GM12878 (cell line): ENCODE measurements at regions not wholly inside any gene's neighbourhood (a gene's known extent, or its start where the extent isn't known, plus 50 kb on each side); places are given as distances from the start of the nearest gene placed in this dataset.

Experiments used
- ATAC-seq: fragments of 200-7000 bp; cut with Tn5 transposase; 3 replicates; pipeline ENCODE4 v1.9.1; 2020; ENCODE audit warnings: mild to moderate bottlenecking, moderate library complexity
- BruUV-seq: library from RNA; stranded (reverse); fragments of 400-500 nt; replicated peaks from 2 replicates; lab custom pipeline; 2021; lab: Mats Ljungman, UMichigan
- CTCF ChIA-PET: fragments of 300-600 bp; sonication (Branson Sonifier 250); formaldehyde crosslinking; extraction: SDS; loops from one replicate; lab custom pipeline; 2021; ENCODE audit warnings: inconsistent platforms; lab: Yijun Ruan, JAX
- POLR2A ChIA-PET: fragments of 350-600 bp; formaldehyde crosslinking; extraction: SDS; loops from one replicate; lab custom pipeline; 2021; ENCODE audit warnings: inconsistent platforms; lab: Charles Lee
- RAD21 ChIA-PET: fragments of 300-600 bp; sonication (Branson Sonifier 250); formaldehyde crosslinking; loops from one replicate; lab custom pipeline; 2023; ENCODE audit warnings: antibody characterized with exemption; ENCODE audit not compliant: unreplicated experiment; lab: Charles Lee
- SMC1A ChIA-PET: fragments of 300-600 bp; sonication (Branson Sonifier 250); formaldehyde crosslinking; loops from one replicate; lab custom pipeline; 2023; ENCODE audit not compliant: unreplicated experiment, uncharacterized antibody; lab: Charles Lee
- DNase-seq: peaks from one replicate; pipeline ENCODE4 v3.0.0-alpha.2; 2011; ENCODE audit warnings: low read depth, low spot score
- FAIRE-seq: peaks from 3 replicates; lab custom pipeline; 2011; peaks lifted over from hg19 to GRCh38; lab: Jason Lieb, UNC
- H2AFZ ChIP-seq: 2 replicates; pipeline ENCODE4 v1.6.0; 2011; ENCODE audit warnings: low read depth, low read length, control low read depth; ENCODE audit not compliant: control insufficient read depth
- H3K27ac ChIP-seq: 2 replicates; pipeline ENCODE4 v1.5.1; 2011; ENCODE audit warnings: control low read depth; ENCODE audit not compliant: control insufficient read depth, insufficient read depth
- H3K27me3 ChIP-seq, 2 experiments: replicated peaks in 1 of 2; 2 replicates each; pipeline versions ENCODE4 v1.6.0 to v1.6.1; 2011; ENCODE audit warnings: low read length in 1 of 2; ENCODE audit not compliant: control insufficient read depth in 2 of 2, insufficient read depth in 2 of 2
- H3K36me3 ChIP-seq, 2 experiments: 2 replicates each; pipeline ENCODE4 v1.5.1; 2011; ENCODE audit warnings: low read length in 1 of 2; ENCODE audit not compliant: control insufficient read depth in 2 of 2, insufficient read depth in 2 of 2
- H3K4me1 ChIP-seq: 2 replicates; pipeline ENCODE4 v1.6.1; 2011; ENCODE audit warnings: mild to moderate bottlenecking, low read length, moderate library complexity, mixed read lengths; ENCODE audit not compliant: control insufficient read depth, insufficient read depth
- H3K4me2 ChIP-seq: 2 replicates; pipeline ENCODE4 v1.6.0; 2011; ENCODE audit warnings: control low read depth; ENCODE audit not compliant: control insufficient read depth, insufficient read depth
- H3K4me3 ChIP-seq: fragments of 200-600 bp; sonication (generic); 2 replicates; pipeline ENCODE4 v1.5.1; 2016
- H3K79me2 ChIP-seq: 2 replicates; pipeline ENCODE4 v1.6.0; 2011; ENCODE audit warnings: low read length; ENCODE audit not compliant: control insufficient read depth, insufficient read depth
- H3K9ac ChIP-seq: 2 replicates; pipeline ENCODE4 v1.8.0; 2011; ENCODE audit warnings: low read length, control low read depth, mixed read lengths; ENCODE audit not compliant: control insufficient read depth, insufficient read depth
- H3K9me3 ChIP-seq: replicated peaks from 3 replicates; pipeline ENCODE4 v1.5.1; 2011; ENCODE audit warnings: mild to moderate bottlenecking, low read length; ENCODE audit not compliant: control insufficient read depth, insufficient read depth
- H4K20me1 ChIP-seq: 2 replicates; pipeline ENCODE4 v1.6.0; 2011; ENCODE audit not compliant: control insufficient read depth, insufficient read depth
- ATF7 ChIP-seq: fragments of 450-650 bp; IDR thresholded peaks from 2 replicates; pipeline ENCODE4 v1.6.1; 2016; ENCODE audit warnings: low read depth, mild to moderate bottlenecking
- ELK1 ChIP-seq: IDR thresholded peaks from 2 replicates; pipeline ENCODE4 v1.6.1; 2012; ENCODE audit warnings: low read depth, low read length, improper control_type of control experiment
- NR2C2 ChIP-seq: IDR thresholded peaks from 2 replicates; pipeline ENCODE4 v1.6.1; 2011; ENCODE audit warnings: borderline replicate concordance, low read depth; ENCODE audit not compliant: control insufficient read depth, insufficient read length
- SIN3A ChIP-seq: IDR thresholded peaks from 2 replicates; pipeline ENCODE4 v1.6.1; 2012; ENCODE audit warnings: low read depth, low read length, improper control_type of control experiment
- ZBTB11 ChIP-seq: fragments of 450-650 bp; formaldehyde crosslinking; IDR thresholded peaks from 2 replicates; pipeline ENCODE4 v1.5.0; 2022; ENCODE audit warnings: mild to moderate bottlenecking, missing genetic modification characterization
- WGBS: methylation state at CpG from one replicate; pipeline ENCODE4 v1.1.6; 2016; ENCODE audit warnings: low lambda C conversion rate; ENCODE audit not compliant: insufficient replicate concordance, insufficient coverage; ENCODE audit errors: missing lambda C conversion rate; 5-methylcytosine and 5-hydroxymethylcytosine counted together
- in situ Hi-C: fragments of 300-500 bp; cut with MboI; formaldehyde crosslinking; loops from 9 replicates; pipeline ENCODE4 v1.14.3; 2018; ENCODE audit warnings: mixed read lengths
- intact Hi-C: fragments of 100-400 bp; cut with micrococcal nuclease; formaldehyde crosslinking; loops from one replicate; pipeline ENCODE4 v1.14.2; 2022; ENCODE audit not compliant: unreplicated experiment

DNA sequence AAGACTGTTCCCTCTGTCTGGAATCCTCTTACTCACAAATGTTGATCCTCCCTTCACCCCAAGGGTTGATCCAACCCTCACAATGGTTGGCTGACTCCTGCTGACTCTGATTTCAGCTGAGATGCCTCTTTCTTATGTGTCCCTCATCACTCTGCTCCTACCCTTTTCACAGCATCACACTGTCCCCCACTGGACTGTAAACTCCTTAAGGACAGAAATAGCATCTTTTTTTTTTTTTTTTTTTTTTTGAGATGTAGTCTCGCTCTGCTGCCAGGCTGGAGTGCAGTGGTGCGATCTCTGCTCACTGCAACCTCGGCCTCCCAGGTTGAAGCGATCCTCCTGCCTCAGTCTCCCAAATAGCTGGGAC is 97.9 kb upstream of the SYT6 start:
- ChIA-PET CTCF (no interaction called here), SMC1A (interaction anchor here (0.7 kb wide), 1 partner anchor 31 kb away, joined by 3 read pairs; no protein-coding TSS in a partner anchor), RAD21 (no interaction called here), POLR2A (no interaction called here)
- no peak overlapping the region for H3K4me2 ChIP-seq
- in situ Hi-C loops, result no loop called here
- H3K27me3 ChIP-seq, result no peaks in the 10 kb centered on the region
- no peak for ATAC-seq
- no peak overlapping the region for H3K4me3 ChIP-seq
- intact Hi-C loops, result no loop called here
- no peaks in the 10 kb centered on the region for H4K20me1 ChIP-seq
- H3K79me2 ChIP-seq, result no peaks in the 10 kb centered on the region
- H3K36me3 ChIP-seq, result no peaks in the 10 kb centered on the region
- no peak overlapping the region for H3K9ac ChIP-seq
- no peak for DNase-seq
- no peaks in the 10 kb centered on the region for H3K4me1 ChIP-seq
- no peak overlapping the region for H2AFZ ChIP-seq
- no peak overlapping the region for H3K27ac ChIP-seq
- no peak for FAIRE-seq
- no TSS peak for BruUV-seq
- TF ChIP-seq NR2C2 (no peak), ELK1 (no peak), ZBTB11 (CRISPR knock-in tag) (no peak), ATF7 (no peak), SIN3A (no peak)
- WGBS, result 20% methylated on average over 3 of the region's 4 CpGs
- H3K9me3 ChIP-seq, result no peaks in the 10 kb centered on the region
